ENCODE measurements at regions not wholly inside any gene's neighbourhood (a gene's known extent, or its start where the extent isn't known, plus 50 kb on each side); places are given as distances from the start of the nearest gene placed in this dataset.

DNA sequence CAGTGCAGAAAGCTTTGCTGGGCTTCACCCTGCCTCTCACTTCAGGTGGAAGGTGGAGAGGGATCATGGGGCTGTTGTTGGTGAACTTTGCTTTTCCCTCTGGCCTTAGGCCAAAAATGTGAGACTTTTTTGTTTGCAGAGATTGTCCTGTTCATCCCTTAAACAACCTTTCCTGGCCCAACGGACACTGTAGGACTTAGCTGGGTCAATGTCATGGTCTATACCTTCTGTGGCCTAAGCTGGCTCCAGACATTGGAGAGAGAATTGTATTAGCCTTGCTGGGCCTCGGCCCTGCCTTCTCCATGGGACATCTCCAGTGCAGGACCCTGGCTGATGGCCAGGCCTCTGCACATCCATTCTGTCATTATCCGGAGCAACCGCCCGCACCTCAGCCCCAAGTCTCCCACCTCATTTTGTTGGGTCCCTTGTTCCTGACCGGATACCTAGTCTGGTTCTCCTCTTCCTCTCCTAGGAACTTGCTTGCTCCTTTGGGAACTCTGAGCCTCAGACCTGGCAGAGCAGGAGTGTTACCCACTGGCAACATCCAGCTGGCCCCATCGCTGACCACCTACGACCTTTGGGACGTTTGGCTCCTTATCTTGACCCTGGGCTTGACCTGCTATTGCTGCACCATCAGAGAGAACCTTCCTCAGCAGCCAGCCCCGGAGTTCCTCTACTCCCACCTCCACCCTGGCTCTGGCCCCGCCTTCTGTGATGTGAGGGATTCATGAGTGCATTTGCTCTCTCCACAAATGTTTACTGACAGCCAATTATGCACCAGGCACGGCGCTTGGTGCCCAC, 128.2 kb downstream of the BANF2 start (continued):
- TF ChIP-seq, protein P1, sequence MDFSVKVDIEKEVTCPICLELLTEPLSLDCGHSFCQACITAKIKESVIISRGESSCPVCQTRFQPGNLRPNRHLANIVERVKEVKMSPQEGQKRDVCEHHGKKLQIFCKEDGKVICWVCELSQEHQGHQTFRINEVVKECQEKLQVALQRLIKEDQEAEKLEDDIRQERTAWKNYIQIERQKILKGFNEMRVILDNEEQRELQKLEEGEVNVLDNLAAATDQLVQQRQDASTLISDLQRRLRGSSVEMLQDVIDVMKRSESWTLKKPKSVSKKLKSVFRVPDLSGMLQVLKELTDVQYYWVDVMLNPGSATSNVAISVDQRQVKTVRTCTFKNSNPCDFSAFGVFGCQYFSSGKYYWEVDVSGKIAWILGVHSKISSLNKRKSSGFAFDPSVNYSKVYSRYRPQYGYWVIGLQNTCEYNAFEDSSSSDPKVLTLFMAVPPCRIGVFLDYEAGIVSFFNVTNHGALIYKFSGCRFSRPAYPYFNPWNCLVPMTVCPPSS (IDR thresholded peaks at IDR 0.05), result no peak
- TF ChIP-seq, protein P2, sequence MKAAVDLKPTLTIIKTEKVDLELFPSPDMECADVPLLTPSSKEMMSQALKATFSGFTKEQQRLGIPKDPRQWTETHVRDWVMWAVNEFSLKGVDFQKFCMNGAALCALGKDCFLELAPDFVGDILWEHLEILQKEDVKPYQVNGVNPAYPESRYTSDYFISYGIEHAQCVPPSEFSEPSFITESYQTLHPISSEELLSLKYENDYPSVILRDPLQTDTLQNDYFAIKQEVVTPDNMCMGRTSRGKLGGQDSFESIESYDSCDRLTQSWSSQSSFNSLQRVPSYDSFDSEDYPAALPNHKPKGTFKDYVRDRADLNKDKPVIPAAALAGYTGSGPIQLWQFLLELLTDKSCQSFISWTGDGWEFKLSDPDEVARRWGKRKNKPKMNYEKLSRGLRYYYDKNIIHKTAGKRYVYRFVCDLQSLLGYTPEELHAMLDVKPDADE (CRISPR knock-in tag; IDR thresholded peaks at IDR 0.05), result no peak
- no peak for TF ChIP-seq KMT2B (CRISPR knock-in tag; IDR thresholded peaks at IDR 0.05)
- TF ChIP-seq, protein P3, sequence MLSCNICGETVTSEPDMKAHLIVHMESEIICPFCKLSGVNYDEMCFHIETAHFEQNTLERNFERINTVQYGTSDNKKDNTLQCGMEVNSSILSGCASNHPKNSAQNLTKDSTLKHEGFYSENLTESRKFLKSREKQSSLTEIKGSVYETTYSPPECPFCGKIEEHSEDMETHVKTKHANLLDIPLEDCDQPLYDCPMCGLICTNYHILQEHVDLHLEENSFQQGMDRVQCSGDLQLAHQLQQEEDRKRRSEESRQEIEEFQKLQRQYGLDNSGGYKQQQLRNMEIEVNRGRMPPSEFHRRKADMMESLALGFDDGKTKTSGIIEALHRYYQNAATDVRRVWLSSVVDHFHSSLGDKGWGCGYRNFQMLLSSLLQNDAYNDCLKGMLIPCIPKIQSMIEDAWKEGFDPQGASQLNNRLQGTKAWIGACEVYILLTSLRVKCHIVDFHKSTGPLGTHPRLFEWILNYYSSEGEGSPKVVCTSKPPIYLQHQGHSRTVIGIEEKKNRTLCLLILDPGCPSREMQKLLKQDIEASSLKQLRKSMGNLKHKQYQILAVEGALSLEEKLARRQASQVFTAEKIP (CRISPR knock-in tag; IDR thresholded peaks at IDR 0.05; ENCODE audit: borderline replicate concordance), result no peak
- TF ChIP-seq MZF1 (CRISPR knock-in tag; IDR thresholded peaks at IDR 0.05; ENCODE audit: borderline replicate concordance), result no peak
- peak; percentile 14; the same call in 1 of the 2 replicates for TF ChIP-seq REPIN1 (CRISPR knock-in tag; IDR thresholded peaks at IDR 0.05; ENCODE audit: borderline replicate concordance, low read depth)
- TF ChIP-seq, protein P4, sequence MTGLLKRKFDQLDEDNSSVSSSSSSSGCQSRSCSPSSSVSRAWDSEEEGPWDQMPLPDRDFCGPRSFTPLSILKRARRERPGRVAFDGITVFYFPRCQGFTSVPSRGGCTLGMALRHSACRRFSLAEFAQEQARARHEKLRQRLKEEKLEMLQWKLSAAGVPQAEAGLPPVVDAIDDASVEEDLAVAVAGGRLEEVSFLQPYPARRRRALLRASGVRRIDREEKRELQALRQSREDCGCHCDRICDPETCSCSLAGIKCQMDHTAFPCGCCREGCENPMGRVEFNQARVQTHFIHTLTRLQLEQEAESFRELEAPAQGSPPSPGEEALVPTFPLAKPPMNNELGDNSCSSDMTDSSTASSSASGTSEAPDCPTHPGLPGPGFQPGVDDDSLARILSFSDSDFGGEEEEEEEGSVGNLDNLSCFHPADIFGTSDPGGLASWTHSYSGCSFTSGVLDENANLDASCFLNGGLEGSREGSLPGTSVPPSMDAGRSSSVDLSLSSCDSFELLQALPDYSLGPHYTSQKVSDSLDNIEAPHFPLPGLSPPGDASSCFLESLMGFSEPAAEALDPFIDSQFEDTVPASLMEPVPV (CRISPR knock-in tag; IDR thresholded peaks at IDR 0.05), result no peak
- no peak for TF ChIP-seq ZNF136 (CRISPR knock-in tag; IDR thresholded peaks at IDR 0.05; ENCODE audit: low read depth)
- TF ChIP-seq, protein P5, sequence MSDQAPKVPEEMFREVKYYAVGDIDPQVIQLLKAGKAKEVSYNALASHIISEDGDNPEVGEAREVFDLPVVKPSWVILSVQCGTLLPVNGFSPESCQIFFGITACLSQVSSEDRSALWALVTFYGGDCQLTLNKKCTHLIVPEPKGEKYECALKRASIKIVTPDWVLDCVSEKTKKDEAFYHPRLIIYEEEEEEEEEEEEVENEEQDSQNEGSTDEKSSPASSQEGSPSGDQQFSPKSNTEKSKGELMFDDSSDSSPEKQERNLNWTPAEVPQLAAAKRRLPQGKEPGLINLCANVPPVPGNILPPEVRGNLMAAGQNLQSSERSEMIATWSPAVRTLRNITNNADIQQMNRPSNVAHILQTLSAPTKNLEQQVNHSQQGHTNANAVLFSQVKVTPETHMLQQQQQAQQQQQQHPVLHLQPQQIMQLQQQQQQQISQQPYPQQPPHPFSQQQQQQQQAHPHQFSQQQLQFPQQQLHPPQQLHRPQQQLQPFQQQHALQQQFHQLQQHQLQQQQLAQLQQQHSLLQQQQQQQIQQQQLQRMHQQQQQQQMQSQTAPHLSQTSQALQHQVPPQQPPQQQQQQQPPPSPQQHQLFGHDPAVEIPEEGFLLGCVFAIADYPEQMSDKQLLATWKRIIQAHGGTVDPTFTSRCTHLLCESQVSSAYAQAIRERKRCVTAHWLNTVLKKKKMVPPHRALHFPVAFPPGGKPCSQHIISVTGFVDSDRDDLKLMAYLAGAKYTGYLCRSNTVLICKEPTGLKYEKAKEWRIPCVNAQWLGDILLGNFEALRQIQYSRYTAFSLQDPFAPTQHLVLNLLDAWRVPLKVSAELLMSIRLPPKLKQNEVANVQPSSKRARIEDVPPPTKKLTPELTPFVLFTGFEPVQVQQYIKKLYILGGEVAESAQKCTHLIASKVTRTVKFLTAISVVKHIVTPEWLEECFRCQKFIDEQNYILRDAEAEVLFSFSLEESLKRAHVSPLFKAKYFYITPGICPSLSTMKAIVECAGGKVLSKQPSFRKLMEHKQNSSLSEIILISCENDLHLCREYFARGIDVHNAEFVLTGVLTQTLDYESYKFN (CRISPR knock-in tag; conservative IDR thresholded peaks at IDR 0.05), result peak; percentile 57
- 0 out of 2 replicates have a peak, but pooled peaks have one; percentile 34 for TF ChIP-seq ZNF629 (CRISPR knock-in tag; conservative IDR thresholded peaks at IDR 0.05)
- TF ChIP-seq ZNF562 (CRISPR knock-in tag; IDR thresholded peaks at IDR 0.05; ENCODE audit: borderline replicate concordance), result no peak
- no peak for TF ChIP-seq HNRNPLL (IDR thresholded peaks at IDR 0.05; ENCODE audit: low read depth, low read length, poor library complexity, severe bottlenecking)
- TF ChIP-seq, protein P6, sequence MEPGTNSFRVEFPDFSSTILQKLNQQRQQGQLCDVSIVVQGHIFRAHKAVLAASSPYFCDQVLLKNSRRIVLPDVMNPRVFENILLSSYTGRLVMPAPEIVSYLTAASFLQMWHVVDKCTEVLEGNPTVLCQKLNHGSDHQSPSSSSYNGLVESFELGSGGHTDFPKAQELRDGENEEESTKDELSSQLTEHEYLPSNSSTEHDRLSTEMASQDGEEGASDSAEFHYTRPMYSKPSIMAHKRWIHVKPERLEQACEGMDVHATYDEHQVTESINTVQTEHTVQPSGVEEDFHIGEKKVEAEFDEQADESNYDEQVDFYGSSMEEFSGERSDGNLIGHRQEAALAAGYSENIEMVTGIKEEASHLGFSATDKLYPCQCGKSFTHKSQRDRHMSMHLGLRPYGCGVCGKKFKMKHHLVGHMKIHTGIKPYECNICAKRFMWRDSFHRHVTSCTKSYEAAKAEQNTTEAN (CRISPR knock-in tag; conservative IDR thresholded peaks at IDR 0.05), result no peak
- no peak for TF ChIP-seq KLF15 (CRISPR knock-in tag; IDR thresholded peaks at IDR 0.05; ENCODE audit: borderline replicate concordance)
- TF ChIP-seq ZNF496 (CRISPR knock-in tag; IDR thresholded peaks at IDR 0.05; ENCODE audit: insufficient replicate concordance), result no peak
- TF ChIP-seq EP300 (IDR thresholded peaks at IDR 0.05; ENCODE audit: low read depth in 2 of 2, low read length in 2 of 2), result peak in 1 of 2 experiments; percentile 52; a peak in 1 of 4 replicates
- no peak for TF ChIP-seq EP300 (CRISPR knock-in tag; IDR thresholded peaks at IDR 0.05; ENCODE audit: borderline replicate concordance)

Data from HepG2 (cell line).